Cardiac septum (tissue), 1 donor: ENCODE measurements at regions not wholly inside any gene's neighbourhood (a gene's known extent, or its start where the extent isn't known, plus 50 kb on each side); places are given as distances from the start of the nearest gene placed in this dataset.

Experiments
- DNase-seq: peaks from one replicate; pipeline ENCODE4 v3.0.0-alpha.2; 2020; ENCODE audit warnings: low spot score
- intact Hi-C: fragments of 100-400 bp; cut with DNase I; formaldehyde crosslinking; loops from one replicate; pipeline ENCODE4 v1.14.0; 2022
- donor health status: DM: no; HTN: no; CAD: no.

GRCh38 chr12:94791933-94792332 lies 141.6 kb upstream of the TMCC3 start:
- intact Hi-C loops: no loop called here

GRCh38 chr12:94790825-94791224 lies 140.5 kb upstream of the TMCC3 start:
- intact Hi-C loops: no loop called here

More at GRCh38 chr12:94791933-94792332, 141.6 kb upstream of the TMCC3 start:
- DNase-seq: no peak

GRCh38 chr12:94790370-94790769 lies 140.0 kb upstream of the TMCC3 start:
- intact Hi-C loops: no loop called here
- no peak for DNase-seq

More at GRCh38 chr12:94790825-94791224, 140.5 kb upstream of the TMCC3 start:
- DNase-seq: no peak

GRCh38 chr12:94789510-94790225 lies 139.3 kb upstream of the TMCC3 start:
- intact Hi-C loops: no loop called here
- no peak for DNase-seq

GRCh38 chr12:94788298-94788697 lies 137.9 kb upstream of the TMCC3 start:
- no peak for DNase-seq

GRCh38 chr12:94786906-94787305 lies 136.5 kb upstream of the TMCC3 start:
- intact Hi-C loops: no loop called here
- DNase-seq: no peak

More at GRCh38 chr12:94788298-94788697, 137.9 kb upstream of the TMCC3 start:
- intact Hi-C loops: no loop called here

GRCh38 chr12:94783862-94784261 lies 133.5 kb upstream of the TMCC3 start:
- no peak for DNase-seq
- intact Hi-C loops: no loop called here

- DNase-seq: no peak
Measured at GRCh38 chr12:94783343-94783742, 133.0 kb upstream of the TMCC3 start.

GRCh38 chr12:94781835-94782234 lies 131.5 kb upstream of the TMCC3 start:
- no peak for DNase-seq
- intact Hi-C loops: no loop called here

More at GRCh38 chr12:94783343-94783742, 133.0 kb upstream of the TMCC3 start:
- intact Hi-C loops: no loop called here

- intact Hi-C loops: no loop called here
Measured at GRCh38 chr12:94779485-94779884, 129.1 kb upstream of the TMCC3 start.

GRCh38 chr12:94777936-94778335 lies 127.6 kb upstream of the TMCC3 start:
- no peak for DNase-seq
- intact Hi-C loops: no loop called here

More at GRCh38 chr12:94779485-94779884, 129.1 kb upstream of the TMCC3 start:
- DNase-seq: no peak

- intact Hi-C loops: no loop called here
Measured at GRCh38 chr12:94775710-94776109, 125.4 kb upstream of the TMCC3 start.

GRCh38 chr12:94771741-94772140 lies 121.4 kb upstream of the TMCC3 start:
- DNase-seq: no peak
- intact Hi-C loops: no loop called here

More at GRCh38 chr12:94775710-94776109, 125.4 kb upstream of the TMCC3 start:
- DNase-seq: no peak

- intact Hi-C loops: no loop called here
- no peak for DNase-seq
Measured at GRCh38 chr12:94771199-94771598, 120.8 kb upstream of the TMCC3 start.

GRCh38 chr12:94770791-94771190 lies 120.4 kb upstream of the TMCC3 start:
- intact Hi-C loops: no loop called here
- no peak for DNase-seq

- intact Hi-C loops: no loop called here
Measured at GRCh38 chr12:94769776-94770759, 119.7 kb upstream of the TMCC3 start.

GRCh38 chr12:94769047-94769420 lies 118.7 kb upstream of the TMCC3 start:
- intact Hi-C loops: no loop called here
- no peak for DNase-seq

More at GRCh38 chr12:94769776-94770759, 119.7 kb upstream of the TMCC3 start:
- no peak for DNase-seq

- no peak for DNase-seq
- intact Hi-C loops: no loop called here
Measured at GRCh38 chr12:94768398-94769046, 118.2 kb upstream of the TMCC3 start.

- intact Hi-C loops: no loop called here
- no peak for DNase-seq
Measured at GRCh38 chr12:94767956-94768355, 117.6 kb upstream of the TMCC3 start.

- intact Hi-C loops: no loop called here
- DNase-seq: no peak
Measured at GRCh38 chr12:94766397-94766796, 116.0 kb upstream of the TMCC3 start.
